ENCODE measurements at regions not wholly inside any gene's neighbourhood (a gene's known extent, or its start where the extent isn't known, plus 50 kb on each side); places are given as distances from the start of the nearest gene placed in this dataset.
"Not testable (repeated sequence)": the region's sequence is repeated elsewhere in the genome, so short reads cannot be mapped to it uniquely, and the experiment has no call there.

DNA sequence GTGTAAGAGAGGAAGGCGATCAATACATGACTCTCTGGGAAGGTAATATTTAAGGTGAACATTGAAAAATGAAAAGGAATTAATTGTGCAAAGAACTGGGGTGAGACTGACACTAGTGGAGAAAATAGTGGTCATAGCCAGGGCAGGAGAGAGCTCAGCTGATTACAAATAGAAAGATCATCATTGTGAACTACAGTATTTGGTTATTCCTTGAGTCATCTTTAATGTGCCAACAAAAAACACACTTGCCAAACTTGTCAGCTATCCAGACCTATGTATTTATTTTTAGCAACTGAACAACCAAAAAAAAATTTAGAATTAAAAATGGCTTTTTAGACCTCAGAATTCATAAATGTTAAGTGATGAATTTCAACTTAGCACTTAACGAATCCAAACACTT is 749.8 kb upstream of the CDH9 start:
- DNase-seq (no peak), ATAC-seq (no peak)
- H3K9me3 Mint-ChIP-seq = peaks cover 14 to 22% of the 10 kb centered on the region in 2 donors
- H3K4me3 Mint-ChIP-seq = no peak overlapping the region
- no peaks in the 10 kb centered on the region for H3K27me3 Mint-ChIP-seq
- no peak overlapping the region for H3K27ac Mint-ChIP-seq
- H3K4me1 Mint-ChIP-seq = no peaks in the 10 kb centered on the region

- Mint-ChIP-seq H3K4me3 (no peak overlapping the region), H3K9me3 (peaks cover 14 to 21% of the 10 kb centered on the region in 2 donors), H3K4me1 (no peaks in the 10 kb centered on the region), H3K27me3 (no peaks in the 10 kb centered on the region), H3K27ac (no peak overlapping the region)
- no peak for DNase-seq
- ATAC-seq = no peak
Observed at GRCh38 chr5:27784317-27784716, 745.9 kb upstream of the CDH9 start.

DNA sequence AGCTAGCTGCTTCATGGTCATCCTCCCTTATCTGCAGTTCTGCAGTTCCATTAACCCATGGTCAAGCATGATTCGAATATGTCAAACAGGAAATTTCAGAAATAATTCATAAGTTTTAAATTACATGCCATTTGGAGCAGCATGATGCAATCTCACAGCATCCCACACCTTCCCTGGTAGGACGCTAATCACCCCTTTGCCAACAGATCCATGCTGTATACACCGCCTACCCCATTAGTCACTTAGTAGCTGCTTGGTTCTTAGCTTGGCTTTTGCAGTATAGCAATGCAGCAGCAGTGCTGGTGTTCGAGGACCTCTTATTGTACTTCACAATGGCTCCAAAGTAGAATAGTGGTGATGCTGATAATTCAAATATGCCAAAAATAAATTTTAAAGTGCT is 739.7 kb upstream of the CDH9 start:
- Mint-ChIP-seq H3K4me3 (no peak overlapping the region), H3K27me3 (no peaks in the 10 kb centered on the region), H3K27ac (no peak overlapping the region), H3K4me1 (no peaks in the 10 kb centered on the region), H3K9me3 (peaks cover 7 to 8% of the 10 kb centered on the region in 2 donors)
- no peak for ATAC-seq
- DNase-seq = no peak

DNA sequence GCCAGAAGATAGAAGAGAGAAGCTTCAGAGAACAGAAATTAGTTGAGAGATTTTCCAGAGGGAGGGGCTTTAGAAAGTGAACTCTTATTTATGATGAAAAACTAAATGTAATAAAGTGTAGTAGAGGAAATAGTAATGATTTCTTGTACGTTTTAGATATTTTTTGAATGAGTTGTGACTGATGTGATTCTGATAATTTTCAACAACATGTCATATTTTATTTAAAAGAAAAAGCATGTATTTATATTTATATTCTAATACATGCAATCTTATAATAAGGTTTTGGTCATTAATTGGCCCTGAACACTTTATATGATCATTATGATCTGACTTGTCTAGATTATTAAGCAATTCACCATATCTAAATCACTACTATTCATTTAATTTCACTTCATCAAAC is 735.2 kb upstream of the CDH9 start:
- H3K9me3 Mint-ChIP-seq = peaks cover 8 to 19% of the 10 kb centered on the region in 2 donors
- DNase-seq = no peak
- ATAC-seq = no peak
- no peak overlapping the region for H3K4me3 Mint-ChIP-seq
- no peak overlapping the region for H3K27ac Mint-ChIP-seq
- H3K27me3 Mint-ChIP-seq = no peaks in the 10 kb centered on the region
- no peaks in the 10 kb centered on the region for H3K4me1 Mint-ChIP-seq

DNA sequence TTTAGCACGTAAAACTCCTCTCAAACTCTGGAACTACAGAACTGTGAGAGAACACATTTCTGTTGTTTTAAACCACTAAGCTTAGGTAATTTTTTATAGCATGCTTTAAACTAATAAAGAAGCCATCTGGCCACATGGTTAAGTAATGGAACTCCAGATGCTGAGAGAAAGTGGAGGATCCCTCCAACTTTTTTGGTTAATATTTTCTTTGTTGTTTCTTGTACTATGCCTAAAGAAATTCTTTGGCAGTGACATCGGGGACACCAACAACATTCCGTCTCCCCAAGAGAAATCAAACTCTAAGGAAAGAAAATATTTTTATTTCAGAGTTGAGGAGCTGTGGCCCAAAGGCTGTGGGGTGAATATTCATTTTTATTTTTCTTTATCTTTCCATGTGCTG is 734.8 kb upstream of the CDH9 start:
- H3K9me3 Mint-ChIP-seq = peaks cover 8 to 19% of the 10 kb centered on the region in 2 donors
- ATAC-seq = no peak

DNA sequence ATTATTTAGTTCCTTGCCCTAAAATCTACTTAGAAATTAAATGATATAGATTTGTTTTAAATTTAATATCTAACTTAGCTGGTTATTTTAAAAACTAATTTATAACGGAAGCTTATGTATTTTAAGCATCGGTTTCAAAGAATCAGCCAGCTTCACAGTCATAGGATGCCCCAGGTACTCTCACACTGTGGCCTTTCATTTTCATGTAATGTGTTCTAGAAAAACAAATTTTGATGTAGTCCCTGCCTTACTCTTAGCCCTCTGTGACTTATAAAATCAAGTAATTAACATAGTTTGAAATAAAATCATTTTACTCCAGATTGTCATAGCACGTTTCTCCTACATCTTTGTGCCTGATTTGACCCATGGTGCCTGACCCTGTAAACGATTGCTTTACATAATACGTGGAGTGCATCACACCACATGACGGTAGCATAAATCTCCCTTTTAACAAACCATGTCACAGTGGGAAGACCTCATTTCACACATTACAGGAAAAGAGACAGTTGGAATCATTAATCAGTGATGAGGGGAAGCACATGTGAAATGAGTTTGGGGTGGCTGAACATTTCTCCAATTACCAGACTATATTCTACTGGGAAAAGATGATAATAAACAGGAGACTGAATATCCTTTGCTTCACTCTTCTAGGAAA is 731.5 kb upstream of the CDH9 start:
- Mint-ChIP-seq H3K4me1 (no peaks in the 10 kb centered on the region), H3K4me3 (no peak overlapping the region), H3K9me3 (peaks cover 6 to 30% of the 10 kb centered on the region in 2 donors), H3K27me3 (no peaks in the 10 kb centered on the region), H3K27ac (no peak overlapping the region)
- DNase-seq (no peak), ATAC-seq (no peak)

More for the DNA sequence above, 734.8 kb upstream of the CDH9 start:
- Mint-ChIP-seq H3K4me3 (no peak overlapping the region), H3K4me1 (no peaks in the 10 kb centered on the region), H3K27ac (no peak overlapping the region), H3K27me3 (no peaks in the 10 kb centered on the region)
- no peak for DNase-seq

- H3K4me3 Mint-ChIP-seq = no peak overlapping the region
- H3K27ac Mint-ChIP-seq = no peak overlapping the region
- H3K4me1 Mint-ChIP-seq = no peaks in the 10 kb centered on the region
- DNase-seq (no peak), ATAC-seq (no peak)
- peaks cover 12 to 33% of the 10 kb centered on the region in 2 donors for H3K9me3 Mint-ChIP-seq
- no peaks in the 10 kb centered on the region for H3K27me3 Mint-ChIP-seq
Observed at GRCh38 chr5:27748847-27749246, 710.5 kb upstream of the CDH9 start.

DNA sequence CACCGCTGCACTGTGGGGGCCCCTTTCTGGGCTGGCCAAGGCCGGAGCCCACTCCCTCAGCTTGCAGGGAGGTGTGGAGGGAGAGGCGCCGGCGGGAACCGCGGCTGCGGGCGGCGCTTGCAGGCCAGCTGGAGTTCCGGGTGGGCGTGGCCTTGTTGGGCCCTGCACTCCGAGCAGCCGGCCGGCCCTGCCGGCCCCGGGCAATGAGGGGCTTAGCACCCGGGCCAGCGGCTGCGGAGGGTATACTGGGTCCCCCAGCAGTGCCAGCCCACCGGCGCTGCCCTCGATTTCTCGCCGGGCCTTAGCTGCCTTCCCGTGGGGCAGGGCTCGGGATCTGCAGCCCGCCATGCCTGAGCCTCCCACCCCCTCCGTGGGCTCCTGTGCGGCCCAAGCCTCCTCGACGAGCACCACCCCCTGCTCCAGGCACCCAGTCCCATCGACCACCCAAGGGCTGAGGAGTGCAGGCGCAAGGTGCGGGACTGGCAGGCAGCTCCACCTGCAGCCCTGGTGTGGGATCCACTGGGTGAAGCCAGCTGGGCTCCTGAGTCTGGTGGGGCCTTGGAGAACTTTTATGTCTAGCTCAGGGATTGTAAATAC is 705.1 kb upstream of the CDH9 start:
- not testable (repeated sequence) for H3K27me3 Mint-ChIP-seq, H3K4me1 Mint-ChIP-seq, H3K27ac Mint-ChIP-seq, DNase-seq, ATAC-seq, H3K4me3 Mint-ChIP-seq
- peaks cover 8 to 33% of the 10 kb centered on the region in 2 donors for H3K9me3 Mint-ChIP-seq

DNA sequence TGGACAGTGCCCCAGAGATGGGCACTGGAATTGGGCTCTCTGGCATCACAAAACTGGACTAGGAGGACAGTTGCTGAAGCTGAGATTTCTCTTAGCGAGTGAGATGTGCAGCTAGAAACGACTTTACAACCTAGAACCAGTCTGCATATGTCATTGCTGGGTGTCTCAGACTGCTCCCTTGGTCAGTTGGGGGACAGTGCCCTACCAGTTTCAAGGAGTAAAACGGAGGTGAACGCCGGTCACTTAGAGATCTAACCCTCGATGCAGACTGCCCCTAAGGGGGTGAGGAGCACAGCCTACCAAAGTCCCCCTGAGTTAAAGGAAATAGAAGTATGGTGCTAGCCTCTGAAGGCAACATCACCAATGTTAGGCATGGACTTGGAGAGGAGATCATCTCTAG is 704.4 kb upstream of the CDH9 start:
- H3K27ac Mint-ChIP-seq = no peak overlapping the region
- ATAC-seq = no peak
- H3K4me3 Mint-ChIP-seq = no peak overlapping the region
- no peaks in the 10 kb centered on the region for H3K27me3 Mint-ChIP-seq
- peaks cover 8 to 33% of the 10 kb centered on the region in 2 donors for H3K9me3 Mint-ChIP-seq
- no peak for DNase-seq
- no peaks in the 10 kb centered on the region for H3K4me1 Mint-ChIP-seq

GRCh38 chr5:27734838-27735237 is 696.5 kb upstream of the CDH9 start:
- H3K9me3 Mint-ChIP-seq = peaks cover 0 to 5% of the 10 kb centered on the region in 2 donors
- DNase-seq (no peak), ATAC-seq (no peak)
- H3K27ac Mint-ChIP-seq = no peak overlapping the region
- H3K4me1 Mint-ChIP-seq = no peaks in the 10 kb centered on the region
- H3K27me3 Mint-ChIP-seq = no peaks in the 10 kb centered on the region
- no peak overlapping the region for H3K4me3 Mint-ChIP-seq

DNA sequence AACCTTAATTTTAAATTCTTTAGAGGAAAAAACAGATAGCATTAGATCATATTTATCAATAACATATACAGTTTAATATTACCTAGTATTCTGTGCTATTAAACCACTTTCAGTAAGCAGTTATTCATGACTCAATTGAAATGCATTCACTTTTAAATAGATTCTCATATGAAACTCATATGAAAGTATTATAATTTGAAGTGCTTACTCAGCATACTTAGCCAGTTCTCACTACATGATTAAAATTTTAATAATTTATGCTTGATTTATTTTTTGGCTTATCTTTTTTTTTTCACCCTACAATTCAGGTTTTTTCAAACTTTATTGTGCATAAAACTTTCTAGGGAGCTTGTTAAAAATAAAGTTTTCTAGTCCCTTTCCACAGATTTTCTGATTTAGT is 694.9 kb upstream of the CDH9 start:
- no peaks in the 10 kb centered on the region for H3K4me1 Mint-ChIP-seq
- DNase-seq = no peak
- H3K9me3 Mint-ChIP-seq = peaks cover 0 to 5% of the 10 kb centered on the region in 2 donors

DNA sequence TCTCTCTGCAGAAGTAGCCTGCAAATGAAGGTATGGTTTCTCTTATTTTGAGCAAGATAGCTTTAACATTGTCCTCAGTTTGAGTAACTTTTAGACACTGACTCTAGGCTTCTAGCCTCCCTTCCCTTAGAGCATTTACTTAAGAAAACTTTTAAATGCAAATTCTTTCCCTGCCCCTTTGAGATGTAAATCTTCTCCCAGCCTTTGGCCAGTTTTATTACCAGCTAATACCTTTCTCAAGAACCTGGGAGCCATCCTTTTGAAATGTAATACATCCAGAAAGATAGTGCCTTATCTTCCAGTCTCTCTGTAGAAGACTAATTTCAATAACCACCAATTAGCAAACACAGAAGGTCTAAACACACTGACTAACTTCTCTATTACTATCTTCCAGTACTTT is 688.9 kb upstream of the CDH9 start:
- Mint-ChIP-seq H3K27ac (no peak overlapping the region), H3K4me1 (no peaks in the 10 kb centered on the region), H3K9me3 (no peaks in the 10 kb centered on the region), H3K27me3 (no peaks in the 10 kb centered on the region), H3K4me3 (no peak overlapping the region)
- DNase-seq = no peak
- no peak for ATAC-seq

More for the DNA sequence above, 694.9 kb upstream of the CDH9 start:
- H3K27me3 Mint-ChIP-seq = no peaks in the 10 kb centered on the region
- ATAC-seq = no peak
- no peak overlapping the region for H3K4me3 Mint-ChIP-seq
- H3K27ac Mint-ChIP-seq = no peak overlapping the region

DNA sequence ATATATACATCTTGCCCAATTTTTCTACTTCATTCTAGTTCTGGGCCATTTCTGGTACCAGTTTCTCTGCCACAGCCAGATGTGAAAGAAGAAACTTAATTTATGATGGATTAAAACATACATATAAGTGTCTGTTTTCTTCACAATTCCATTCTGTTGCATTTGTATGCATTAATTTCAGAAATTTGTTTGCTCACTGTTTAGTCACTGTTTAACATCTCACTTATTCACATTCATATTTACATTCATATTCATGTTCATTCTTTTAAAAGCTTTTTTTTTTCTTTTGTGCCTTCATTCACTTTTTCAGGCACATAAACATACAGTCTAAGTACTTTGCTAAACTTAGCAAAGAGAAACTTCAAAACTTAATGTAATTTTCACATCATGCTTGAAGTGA is 684.0 kb upstream of the CDH9 start:
- Mint-ChIP-seq H3K27ac (no peak overlapping the region), H3K9me3 (peaks cover 0 to 6% of the 10 kb centered on the region in 2 donors), H3K27me3 (no peaks in the 10 kb centered on the region), H3K4me1 (no peaks in the 10 kb centered on the region), H3K4me3 (no peak overlapping the region)
- DNase-seq (no peak), ATAC-seq (no peak)

GRCh38 chr5:27708534-27708933 is 670.1 kb upstream of the CDH9 start:
- Mint-ChIP-seq H3K4me3 (no peak overlapping the region), H3K27me3 (no peaks in the 10 kb centered on the region), H3K4me1 (no peaks in the 10 kb centered on the region), H3K27ac (no peak overlapping the region), H3K9me3 (peaks cover 0 to 6% of the 10 kb centered on the region in 2 donors)
- ATAC-seq (no peak), DNase-seq (no peak)

- no peaks in the 10 kb centered on the region for H3K27me3 Mint-ChIP-seq
- ATAC-seq (no peak), DNase-seq (no peak)
- no peaks in the 10 kb centered on the region for H3K4me1 Mint-ChIP-seq
- no peak overlapping the region for H3K27ac Mint-ChIP-seq
- H3K9me3 Mint-ChIP-seq = peaks cover 0 to 6% of the 10 kb centered on the region in 2 donors
- H3K4me3 Mint-ChIP-seq = no peak overlapping the region
Observed at GRCh38 chr5:27706832-27707231, 668.4 kb upstream of the CDH9 start.

- ATAC-seq (no peak), DNase-seq (no peak)
- Mint-ChIP-seq H3K4me3 (no peak overlapping the region), H3K27ac (no peak overlapping the region), H3K4me1 (no peaks in the 10 kb centered on the region), H3K27me3 (no peaks in the 10 kb centered on the region), H3K9me3 (peaks cover 0 to 6% of the 10 kb centered on the region in 2 donors)
Observed at GRCh38 chr5:27705661-27706060, 667.3 kb upstream of the CDH9 start.
